ENCODE measurements at regions not wholly inside any gene's neighbourhood (a gene's known extent, or its start where the extent isn't known, plus 50 kb on each side); places are given as distances from the start of the nearest gene placed in this dataset.

- Mint-ChIP-seq H3K9me3 (ENCODE audit: unreplicated experiment) (no peaks in the 10 kb centered on the region), H3K27ac (ENCODE audit: unreplicated experiment) (no peak overlapping the region), H3K36me3 (ENCODE audit: low read depth, unreplicated experiment) (no peaks in the 10 kb centered on the region), H3K4me1 (ENCODE audit: unreplicated experiment) (peaks cover 4% of the 10 kb centered on the region), H3K4me3 (ENCODE audit: unreplicated experiment) (no peak overlapping the region), H3K27me3 (ENCODE audit: unreplicated experiment) (no peaks in the 10 kb centered on the region)
- TF ChIP-seq CTCF (IDR thresholded peaks at IDR 0.05; ENCODE audit: unreplicated experiment) = no peak
- DNase-seq (ENCODE audit: low spot score) = no peak
Observed at GRCh38 chr14:66139432-66139831, 346.7 kb upstream of the CCDC196 start.

- H3K27ac Mint-ChIP-seq (ENCODE audit: unreplicated experiment) = no peak overlapping the region
Observed at GRCh38 chr14:66140213-66140918, 345.8 kb upstream of the CCDC196 start.

GRCh38 chr14:66140963-66141362 lies 345.2 kb upstream of the CCDC196 start:
- no peak overlapping the region for H3K4me3 Mint-ChIP-seq (ENCODE audit: unreplicated experiment)

More at GRCh38 chr14:66140213-66140918, 345.8 kb upstream of the CCDC196 start:
- no peak for TF ChIP-seq CTCF (IDR thresholded peaks at IDR 0.05; ENCODE audit: unreplicated experiment)
- DNase-seq (ENCODE audit: low spot score) = no peak
- no peaks in the 10 kb centered on the region for H3K27me3 Mint-ChIP-seq (ENCODE audit: unreplicated experiment)
- no peaks in the 10 kb centered on the region for H3K9me3 Mint-ChIP-seq (ENCODE audit: unreplicated experiment)
- no peaks in the 10 kb centered on the region for H3K36me3 Mint-ChIP-seq (ENCODE audit: low read depth, unreplicated experiment)
- H3K4me3 Mint-ChIP-seq (ENCODE audit: unreplicated experiment) = no peak overlapping the region
- peaks cover 4% of the 10 kb centered on the region for H3K4me1 Mint-ChIP-seq (ENCODE audit: unreplicated experiment)

GRCh38 chr14:66141733-66142132 lies 344.4 kb upstream of the CCDC196 start:
- Mint-ChIP-seq H3K9me3 (ENCODE audit: unreplicated experiment) (no peaks in the 10 kb centered on the region), H3K4me3 (ENCODE audit: unreplicated experiment) (no peak overlapping the region), H3K4me1 (ENCODE audit: unreplicated experiment) (no peaks in the 10 kb centered on the region), H3K27ac (ENCODE audit: unreplicated experiment) (no peak overlapping the region), H3K27me3 (ENCODE audit: unreplicated experiment) (no peaks in the 10 kb centered on the region), H3K36me3 (ENCODE audit: low read depth, unreplicated experiment) (no peaks in the 10 kb centered on the region)
- no peak for TF ChIP-seq CTCF (IDR thresholded peaks at IDR 0.05; ENCODE audit: unreplicated experiment)
- DNase-seq (ENCODE audit: low spot score) = no peak

More at GRCh38 chr14:66140963-66141362, 345.2 kb upstream of the CCDC196 start:
- TF ChIP-seq CTCF (IDR thresholded peaks at IDR 0.05; ENCODE audit: unreplicated experiment) = no peak
- no peaks in the 10 kb centered on the region for H3K27me3 Mint-ChIP-seq (ENCODE audit: unreplicated experiment)
- no peaks in the 10 kb centered on the region for H3K36me3 Mint-ChIP-seq (ENCODE audit: low read depth, unreplicated experiment)
- no peak for DNase-seq (ENCODE audit: low spot score)
- peaks cover under 1% of the 10 kb centered on the region for H3K4me1 Mint-ChIP-seq (ENCODE audit: unreplicated experiment)
- H3K9me3 Mint-ChIP-seq (ENCODE audit: unreplicated experiment) = no peaks in the 10 kb centered on the region
- no peak overlapping the region for H3K27ac Mint-ChIP-seq (ENCODE audit: unreplicated experiment)

- Mint-ChIP-seq H3K36me3 (ENCODE audit: low read depth, unreplicated experiment) (no peaks in the 10 kb centered on the region), H3K4me3 (ENCODE audit: unreplicated experiment) (no peak overlapping the region), H3K27me3 (ENCODE audit: unreplicated experiment) (no peaks in the 10 kb centered on the region), H3K27ac (ENCODE audit: unreplicated experiment) (no peak overlapping the region), H3K9me3 (ENCODE audit: unreplicated experiment) (no peaks in the 10 kb centered on the region), H3K4me1 (ENCODE audit: unreplicated experiment) (no peaks in the 10 kb centered on the region)
- DNase-seq (ENCODE audit: low spot score) = no peak
- no peak for TF ChIP-seq CTCF (IDR thresholded peaks at IDR 0.05; ENCODE audit: unreplicated experiment)
Observed at GRCh38 chr14:66143387-66144112, 342.6 kb upstream of the CCDC196 start.
